HCT116 (cell line): ENCODE measurements at regions not wholly inside any gene's neighbourhood (a gene's known extent, or its start where the extent isn't known, plus 50 kb on each side); places are given as distances from the start of the nearest gene placed in this dataset.

Experiments used
- CEBPB ChIP-seq: IDR thresholded peaks from 2 replicates; pipeline ENCODE4 v1.6.1; 2012; ENCODE audit warnings: low read depth
- ELF1 ChIP-seq: IDR thresholded peaks from 2 replicates; pipeline ENCODE4 v1.6.1; 2012; ENCODE audit warnings: low read depth, borderline replicate concordance
- EZH2phosphoT487 ChIP-seq: fragments of 200-600 bp; IDR thresholded peaks from 2 replicates; pipeline ENCODE4 v1.6.1; 2018; ENCODE audit warnings: antibody characterized with exemption, borderline replicate concordance
- JUND ChIP-seq: IDR thresholded peaks from 2 replicates; pipeline ENCODE4 v1.6.1; 2012
- POLR2A ChIP-seq: IDR thresholded peaks from 2 replicates; pipeline ENCODE4 v1.7.0; 2011; ENCODE audit warnings: borderline replicate concordance; ENCODE audit not compliant: insufficient read depth, insufficient read length; ENCODE audit errors: extremely low read depth
- SP1 ChIP-seq: IDR thresholded peaks from 2 replicates; pipeline ENCODE4 v1.6.1; 2012; ENCODE audit warnings: low read depth
- SRF ChIP-seq: IDR thresholded peaks from 2 replicates; pipeline ENCODE4 v1.6.1; 2012; ENCODE audit warnings: low read depth
- TF ChIP-seq, protein P1 (sequence below), 3 experiments: fragments of 200-600 bp in 1 of 3; sonication (generic) in 1 of 3; IDR thresholded peaks in 2 of 3; conservative IDR thresholded peaks in 1 of 3; 2 replicates each; pipeline ENCODE4 v1.5.1; 2012 to 2017; ENCODE audit warnings: low read depth in 2 of 3, low read length in 2 of 3, antibody characterized with exemption in 1 of 3, borderline replicate concordance in 1 of 3, control low read depth in 1 of 3, mild to moderate bottlenecking in 1 of 3, mixed read lengths in 1 of 3, mixed run types in 1 of 3, moderate library complexity in 1 of 3; ENCODE audit not compliant: insufficient read depth in 1 of 3
- TF ChIP-seq, protein P2 (sequence below): IDR thresholded peaks from 2 replicates; pipeline ENCODE4 v1.6.1; 2012; ENCODE audit warnings: low read depth
- TF ChIP-seq, protein P3 (sequence below): IDR thresholded peaks from 2 replicates; pipeline ENCODE4 v1.6.1; 2012

DNA sequence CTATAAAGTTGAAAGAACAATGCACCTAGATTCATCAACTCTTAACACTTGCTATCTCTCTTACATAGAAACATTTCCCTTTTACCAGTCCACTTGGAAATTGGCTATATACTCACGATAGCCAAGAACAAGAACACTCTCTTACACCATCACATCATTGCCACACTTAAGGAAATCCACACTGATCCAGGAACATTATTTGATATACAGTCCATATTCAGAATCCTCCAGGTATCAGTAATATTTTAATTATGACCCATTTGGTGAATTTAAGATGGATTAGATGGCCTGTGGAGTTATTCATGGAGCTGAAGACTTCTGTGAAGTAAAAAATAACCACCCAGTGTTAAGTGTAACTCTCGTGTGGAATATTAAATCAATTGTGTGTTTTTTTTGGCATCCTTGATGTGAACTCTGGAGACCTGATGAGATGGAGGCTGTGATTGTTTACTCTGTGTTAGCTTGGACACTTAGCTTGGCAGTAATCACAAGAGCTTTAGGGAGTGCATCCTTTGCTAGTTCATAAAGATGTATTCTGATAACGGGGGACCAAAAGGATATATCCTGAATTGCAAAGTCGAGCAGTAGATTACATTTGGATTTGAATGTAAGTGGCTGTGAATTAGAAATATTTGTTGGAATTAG is 52.0 kb upstream of the ABL1 start:
- TF ChIP-seq, protein P1, sequence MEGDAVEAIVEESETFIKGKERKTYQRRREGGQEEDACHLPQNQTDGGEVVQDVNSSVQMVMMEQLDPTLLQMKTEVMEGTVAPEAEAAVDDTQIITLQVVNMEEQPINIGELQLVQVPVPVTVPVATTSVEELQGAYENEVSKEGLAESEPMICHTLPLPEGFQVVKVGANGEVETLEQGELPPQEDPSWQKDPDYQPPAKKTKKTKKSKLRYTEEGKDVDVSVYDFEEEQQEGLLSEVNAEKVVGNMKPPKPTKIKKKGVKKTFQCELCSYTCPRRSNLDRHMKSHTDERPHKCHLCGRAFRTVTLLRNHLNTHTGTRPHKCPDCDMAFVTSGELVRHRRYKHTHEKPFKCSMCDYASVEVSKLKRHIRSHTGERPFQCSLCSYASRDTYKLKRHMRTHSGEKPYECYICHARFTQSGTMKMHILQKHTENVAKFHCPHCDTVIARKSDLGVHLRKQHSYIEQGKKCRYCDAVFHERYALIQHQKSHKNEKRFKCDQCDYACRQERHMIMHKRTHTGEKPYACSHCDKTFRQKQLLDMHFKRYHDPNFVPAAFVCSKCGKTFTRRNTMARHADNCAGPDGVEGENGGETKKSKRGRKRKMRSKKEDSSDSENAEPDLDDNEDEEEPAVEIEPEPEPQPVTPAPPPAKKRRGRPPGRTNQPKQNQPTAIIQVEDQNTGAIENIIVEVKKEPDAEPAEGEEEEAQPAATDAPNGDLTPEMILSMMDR (IDR thresholded peaks at IDR 0.05 in 2 of 3, conservative IDR thresholded peaks at IDR 0.05 in 1 of 3; ENCODE audit: borderline replicate concordance in 1 of 3, insufficient read depth in 1 of 3, low read depth in 2 of 3, low read length in 2 of 3) = no peak
- TF ChIP-seq, protein P2, sequence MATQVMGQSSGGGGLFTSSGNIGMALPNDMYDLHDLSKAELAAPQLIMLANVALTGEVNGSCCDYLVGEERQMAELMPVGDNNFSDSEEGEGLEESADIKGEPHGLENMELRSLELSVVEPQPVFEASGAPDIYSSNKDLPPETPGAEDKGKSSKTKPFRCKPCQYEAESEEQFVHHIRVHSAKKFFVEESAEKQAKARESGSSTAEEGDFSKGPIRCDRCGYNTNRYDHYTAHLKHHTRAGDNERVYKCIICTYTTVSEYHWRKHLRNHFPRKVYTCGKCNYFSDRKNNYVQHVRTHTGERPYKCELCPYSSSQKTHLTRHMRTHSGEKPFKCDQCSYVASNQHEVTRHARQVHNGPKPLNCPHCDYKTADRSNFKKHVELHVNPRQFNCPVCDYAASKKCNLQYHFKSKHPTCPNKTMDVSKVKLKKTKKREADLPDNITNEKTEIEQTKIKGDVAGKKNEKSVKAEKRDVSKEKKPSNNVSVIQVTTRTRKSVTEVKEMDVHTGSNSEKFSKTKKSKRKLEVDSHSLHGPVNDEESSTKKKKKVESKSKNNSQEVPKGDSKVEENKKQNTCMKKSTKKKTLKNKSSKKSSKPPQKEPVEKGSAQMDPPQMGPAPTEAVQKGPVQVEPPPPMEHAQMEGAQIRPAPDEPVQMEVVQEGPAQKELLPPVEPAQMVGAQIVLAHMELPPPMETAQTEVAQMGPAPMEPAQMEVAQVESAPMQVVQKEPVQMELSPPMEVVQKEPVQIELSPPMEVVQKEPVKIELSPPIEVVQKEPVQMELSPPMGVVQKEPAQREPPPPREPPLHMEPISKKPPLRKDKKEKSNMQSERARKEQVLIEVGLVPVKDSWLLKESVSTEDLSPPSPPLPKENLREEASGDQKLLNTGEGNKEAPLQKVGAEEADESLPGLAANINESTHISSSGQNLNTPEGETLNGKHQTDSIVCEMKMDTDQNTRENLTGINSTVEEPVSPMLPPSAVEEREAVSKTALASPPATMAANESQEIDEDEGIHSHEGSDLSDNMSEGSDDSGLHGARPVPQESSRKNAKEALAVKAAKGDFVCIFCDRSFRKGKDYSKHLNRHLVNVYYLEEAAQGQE = no peak
- TF ChIP-seq POLR2A (no peak), ELF1 (no peak), JUND (no peak), SRF (no peak), CEBPB (no peak), EZH2phosphoT487 (no peak), SP1 (no peak)
- TF ChIP-seq, protein P3, sequence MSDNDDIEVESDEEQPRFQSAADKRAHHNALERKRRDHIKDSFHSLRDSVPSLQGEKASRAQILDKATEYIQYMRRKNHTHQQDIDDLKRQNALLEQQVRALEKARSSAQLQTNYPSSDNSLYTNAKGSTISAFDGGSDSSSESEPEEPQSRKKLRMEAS = no peak
